ENCODE measurements at regions not wholly inside any gene's neighbourhood (a gene's known extent, or its start where the extent isn't known, plus 50 kb on each side); places are given as distances from the start of the nearest gene placed in this dataset.

DNA sequence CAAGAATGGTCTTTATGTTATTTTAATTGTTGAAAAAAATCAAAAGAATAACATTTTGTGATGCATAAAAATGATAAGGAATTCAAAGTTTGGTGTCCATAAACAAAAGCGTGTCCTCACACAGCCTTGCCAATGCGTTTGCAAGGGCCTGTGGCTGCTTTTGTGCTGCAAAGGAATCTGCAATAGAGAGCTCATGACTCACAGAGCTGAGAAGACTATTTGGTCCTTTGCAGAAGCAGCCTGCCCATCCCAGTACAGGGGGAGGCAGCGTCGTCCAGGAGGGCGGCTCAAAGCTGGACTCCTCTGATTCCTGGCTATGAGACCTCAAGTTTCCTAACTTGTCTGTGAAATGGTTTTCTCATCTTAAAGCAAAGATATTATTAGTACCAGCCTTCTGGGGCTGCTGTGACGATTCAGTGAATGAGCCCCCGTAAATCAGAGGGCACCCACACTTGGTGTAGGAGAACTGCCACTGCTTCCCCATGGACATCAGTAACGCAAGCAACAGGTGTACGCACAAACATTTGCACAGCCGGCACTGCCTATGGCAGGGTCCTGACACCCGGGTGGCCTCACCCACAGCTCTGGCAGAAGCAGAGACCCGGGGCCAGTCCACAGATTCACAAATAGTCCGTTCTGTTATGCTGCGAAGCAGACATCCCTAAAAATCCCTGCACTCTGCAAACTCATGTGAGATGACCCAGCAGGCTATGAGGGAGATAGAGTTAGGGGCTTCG lies 70.6 kb upstream of the ASAP2 start:
- TF ChIP-seq POLR2A (IDR thresholded peaks at IDR 0.05; ENCODE audit: low read length) (no peak), GATA1 (IDR thresholded peaks at IDR 0.05; ENCODE audit: low read depth, low read length) (no peak)

All from erythroblast (primary cell).